Panc1 (cell line): ENCODE measurements at regions not wholly inside any gene's neighbourhood (a gene's known extent, or its start where the extent isn't known, plus 50 kb on each side); places are given as distances from the start of the nearest gene placed in this dataset.

Experiments used
- ATAC-seq: fragments of 200-7000 bp; cut with Tn5 transposase; 2 replicates; pipeline ENCODE4 v1.9.1; 2020; ENCODE audit warnings: mild to moderate bottlenecking, moderate library complexity
- BruUV-seq: library from RNA; stranded (reverse); fragments of 400-500 nt; replicated peaks from 2 replicates; lab custom pipeline; 2021; lab: Mats Ljungman, UMichigan
- CTCF ChIA-PET: fragments of 300-600 bp; sonication (Branson Sonifier 250); formaldehyde crosslinking; loops from one replicate; lab custom pipeline; 2022; ENCODE audit warnings: antibody characterized with exemption; lab: Charles Lee
- POLR2A ChIA-PET: fragments of 300-600 bp; sonication (Branson Sonifier 250); formaldehyde crosslinking; loops from one replicate; lab custom pipeline; 2022; ENCODE audit warnings: antibody characterized with exemption; lab: Charles Lee
- DNase-seq: peaks from one replicate; pipeline ENCODE4 v3.0.0-alpha.2; 2010; ENCODE audit warnings: low read depth, low spot score
- H3K27ac ChIP-seq: 2 replicates; pipeline ENCODE4 v1.5.1; 2011; ENCODE audit warnings: mild to moderate bottlenecking, low read length, inconsistent platforms
- H3K27me3 ChIP-seq: fragments of 200-500 bp; sonication (Bioruptor generic); 2 replicates; pipeline ENCODE4 v1.6.0; 2014; ENCODE audit warnings: low read length, inconsistent platforms; ENCODE audit not compliant: control insufficient read depth, insufficient read depth
- H3K36me3 ChIP-seq: fragments of 200-500 bp; sonication (Bioruptor generic); 2 replicates; pipeline ENCODE4 v1.5.1; 2014; ENCODE audit warnings: inconsistent platforms, mild to moderate bottlenecking, low read length, moderate library complexity; ENCODE audit not compliant: control insufficient read depth, insufficient read depth
- H3K4me1 ChIP-seq: 2 replicates; pipeline ENCODE4 v1.5.1; 2011; ENCODE audit warnings: inconsistent platforms, mild to moderate bottlenecking, low read length, moderate library complexity; ENCODE audit not compliant: control insufficient read depth, insufficient read depth
- H3K4me3 ChIP-seq, 2 experiments: 2 replicates each; pipeline ENCODE4 v1.5.1; 2011 to 2012; ENCODE audit warnings: low read depth in 2 of 2, low read length in 2 of 2, mild to moderate bottlenecking in 2 of 2, inconsistent platforms in 1 of 2, moderate library complexity in 1 of 2
- H3K9me3 ChIP-seq: fragments of 200-500 bp; sonication (Bioruptor generic); 2 replicates; pipeline ENCODE4 v1.5.1; 2014; ENCODE audit warnings: low read depth, mild to moderate bottlenecking, inconsistent platforms, low read length, moderate library complexity; ENCODE audit not compliant: control insufficient read depth, insufficient read depth
- CTCF ChIP-seq: fragments of 450-650 bp; IDR thresholded peaks from 2 replicates; pipeline ENCODE4 v1.5.1; 2017; ENCODE audit warnings: mild to moderate bottlenecking
- POLR2AphosphoS5 ChIP-seq: IDR thresholded peaks from 2 replicates; pipeline ENCODE4 v1.6.1; 2012; ENCODE audit warnings: mild to moderate bottlenecking, low read depth, low read length, moderate library complexity
- REST ChIP-seq, 2 experiments: IDR thresholded peaks; 2 replicates each; pipeline ENCODE4 v1.6.1; 2011 to 2012; ENCODE audit warnings: low read depth in 2 of 2, control low read depth in 1 of 2, low read length in 1 of 2, mild to moderate bottlenecking in 1 of 2, moderate library complexity in 1 of 2; ENCODE audit not compliant: insufficient read depth in 1 of 2
- SIN3A ChIP-seq: IDR thresholded peaks from 2 replicates; pipeline ENCODE4 v1.6.1; 2012; ENCODE audit warnings: low read depth, mild to moderate bottlenecking, low read length, moderate library complexity, borderline replicate concordance; ENCODE audit not compliant: insufficient read depth
- TCF7L2 ChIP-seq: IDR thresholded peaks from 2 replicates; pipeline ENCODE4 v1.6.1; 2011; ENCODE audit warnings: mild to moderate bottlenecking, low read depth, low read length, inconsistent platforms
- in situ Hi-C: cut with HindIII; loops from 2 replicates; pipeline ENCODE4 v1.10.0; 2016; ENCODE audit warnings: low sequenced_read_pairs, low pct_unique_long_range_greater_than_20kb
- intact Hi-C: fragments of 100-400 bp; cut with micrococcal nuclease; formaldehyde crosslinking; loops from one replicate; pipeline ENCODE4 v1.10.0; 2022; ENCODE audit not compliant: unreplicated experiment

DNA sequence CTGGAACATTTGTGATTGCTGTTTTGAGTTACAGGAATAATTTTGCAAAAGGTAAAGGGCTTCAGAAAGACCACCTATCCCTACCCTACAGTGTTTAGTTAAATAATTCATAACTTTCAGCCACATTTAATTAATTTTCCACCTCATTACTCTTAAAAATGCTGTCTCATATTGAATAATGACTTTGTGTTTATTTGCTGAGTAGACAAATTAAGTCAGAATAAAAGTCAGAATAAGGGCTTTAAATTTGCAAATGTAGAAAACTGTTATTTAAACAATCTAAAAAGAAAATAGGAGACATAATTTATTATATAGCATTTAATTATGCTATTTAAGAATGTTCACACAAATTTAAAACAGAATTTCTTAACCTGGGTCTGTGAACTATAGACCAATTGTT, 293.7 kb upstream of the RIMS1 start:
- no peak for TF ChIP-seq POLR2AphosphoS5
- TF ChIP-seq REST (IDR thresholded peaks at IDR 0.05; ENCODE audit: insufficient read depth in 1 of 2, low read depth in 2 of 2, low read length in 1 of 2) = no peak
- no peak for TF ChIP-seq SIN3A
- no peak for TF ChIP-seq CTCF
- no peak for TF ChIP-seq TCF7L2
- no peaks in the 10 kb centered on the region for H3K36me3 ChIP-seq
- in situ Hi-C loops (no loop called here), intact Hi-C loops (no loop called here)
- POLR2A ChIA-PET = no interaction called here
- no peak overlapping the region for H3K4me3 ChIP-seq
- H3K9me3 ChIP-seq = no peaks in the 10 kb centered on the region
- no peak overlapping the region for H3K27ac ChIP-seq
- no peak for DNase-seq
- no peaks in the 10 kb centered on the region for H3K4me1 ChIP-seq
- ATAC-seq = no peak
- no TSS peak for BruUV-seq
- CTCF ChIA-PET = no interaction called here
- no peaks in the 10 kb centered on the region; the same call in 1 of the 2 replicates for H3K27me3 ChIP-seq

DNA sequence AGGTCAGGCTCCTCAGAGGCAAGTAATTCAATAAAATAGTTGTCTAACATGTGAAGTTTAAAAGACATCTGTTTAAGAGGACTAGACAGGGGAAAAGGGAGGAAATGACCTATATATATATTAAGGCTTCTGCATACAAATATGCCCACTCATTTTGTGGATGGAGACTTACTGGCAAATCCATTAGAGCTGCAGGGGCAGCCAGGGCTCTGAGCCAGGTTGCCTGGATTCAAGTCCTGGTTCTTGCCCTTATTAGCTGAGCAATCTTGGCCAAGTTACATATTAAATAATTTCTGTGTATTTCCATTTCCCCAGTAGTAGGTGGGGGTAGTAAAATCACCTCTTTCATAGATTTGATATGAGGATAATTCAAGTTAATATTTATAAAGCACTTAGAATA, 287.0 kb upstream of the RIMS1 start:
- Histone ChIP-seq H3K27me3 (no peaks in the 10 kb centered on the region; the same call in 1 of the 2 replicates), H3K4me3 (no peak overlapping the region), H3K9me3 (no peaks in the 10 kb centered on the region), H3K27ac (no peak overlapping the region), H3K4me1 (no peaks in the 10 kb centered on the region), H3K36me3 (no peaks in the 10 kb centered on the region)
- in situ Hi-C loops (no loop called here), intact Hi-C loops (no loop called here)
- CTCF ChIA-PET = no interaction called here
- no peak for DNase-seq
- POLR2A ChIA-PET = interaction anchor here (0.7 kb wide), 1 partner anchor 19 kb away, joined by 6 read pairs; no protein-coding TSS in a partner anchor
- no TSS peak for BruUV-seq
- TF ChIP-seq SIN3A = no peak
- TF ChIP-seq CTCF = no peak
- TF ChIP-seq TCF7L2 = no peak
- TF ChIP-seq POLR2AphosphoS5 = no peak
- no peak for ATAC-seq
